ENCODE measurements at regions not wholly inside any gene's neighbourhood (a gene's known extent, or its start where the extent isn't known, plus 50 kb on each side); places are given as distances from the start of the nearest gene placed in this dataset.

DNA sequence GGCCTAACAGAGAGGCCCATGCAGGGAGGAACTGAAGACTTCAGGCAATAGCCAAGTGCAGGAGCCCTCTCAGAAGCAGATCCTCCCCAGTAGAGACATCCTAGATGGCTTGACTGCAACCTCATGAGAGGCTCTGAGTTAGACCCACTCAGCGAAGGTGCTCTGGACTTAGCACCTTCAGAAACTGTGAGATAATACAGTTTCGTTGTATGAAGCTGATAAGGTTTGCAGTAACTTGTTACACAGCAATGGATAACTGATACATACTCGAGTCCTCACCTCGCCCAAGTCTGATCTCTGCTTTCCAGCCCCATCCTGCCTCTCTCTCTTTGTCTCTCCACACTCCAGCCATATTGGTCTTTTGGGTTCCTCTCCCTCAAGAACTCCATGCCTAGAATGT lies 136.4 kb upstream of the EEPD1 start:
- TF ChIP-seq, protein P1, sequence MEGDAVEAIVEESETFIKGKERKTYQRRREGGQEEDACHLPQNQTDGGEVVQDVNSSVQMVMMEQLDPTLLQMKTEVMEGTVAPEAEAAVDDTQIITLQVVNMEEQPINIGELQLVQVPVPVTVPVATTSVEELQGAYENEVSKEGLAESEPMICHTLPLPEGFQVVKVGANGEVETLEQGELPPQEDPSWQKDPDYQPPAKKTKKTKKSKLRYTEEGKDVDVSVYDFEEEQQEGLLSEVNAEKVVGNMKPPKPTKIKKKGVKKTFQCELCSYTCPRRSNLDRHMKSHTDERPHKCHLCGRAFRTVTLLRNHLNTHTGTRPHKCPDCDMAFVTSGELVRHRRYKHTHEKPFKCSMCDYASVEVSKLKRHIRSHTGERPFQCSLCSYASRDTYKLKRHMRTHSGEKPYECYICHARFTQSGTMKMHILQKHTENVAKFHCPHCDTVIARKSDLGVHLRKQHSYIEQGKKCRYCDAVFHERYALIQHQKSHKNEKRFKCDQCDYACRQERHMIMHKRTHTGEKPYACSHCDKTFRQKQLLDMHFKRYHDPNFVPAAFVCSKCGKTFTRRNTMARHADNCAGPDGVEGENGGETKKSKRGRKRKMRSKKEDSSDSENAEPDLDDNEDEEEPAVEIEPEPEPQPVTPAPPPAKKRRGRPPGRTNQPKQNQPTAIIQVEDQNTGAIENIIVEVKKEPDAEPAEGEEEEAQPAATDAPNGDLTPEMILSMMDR (IDR thresholded peaks at IDR 0.05): no peak
- TF ChIP-seq POLR2AphosphoS5 (IDR thresholded peaks at IDR 0.05): no peak
- no peak for TF ChIP-seq POLR2A (IDR thresholded peaks at IDR 0.05)

Measured in upper lobe of left lung (tissue), 4 donors.